ENCODE measurements at regions not wholly inside any gene's neighbourhood (a gene's known extent, or its start where the extent isn't known, plus 50 kb on each side); places are given as distances from the start of the nearest gene placed in this dataset.

DNA sequence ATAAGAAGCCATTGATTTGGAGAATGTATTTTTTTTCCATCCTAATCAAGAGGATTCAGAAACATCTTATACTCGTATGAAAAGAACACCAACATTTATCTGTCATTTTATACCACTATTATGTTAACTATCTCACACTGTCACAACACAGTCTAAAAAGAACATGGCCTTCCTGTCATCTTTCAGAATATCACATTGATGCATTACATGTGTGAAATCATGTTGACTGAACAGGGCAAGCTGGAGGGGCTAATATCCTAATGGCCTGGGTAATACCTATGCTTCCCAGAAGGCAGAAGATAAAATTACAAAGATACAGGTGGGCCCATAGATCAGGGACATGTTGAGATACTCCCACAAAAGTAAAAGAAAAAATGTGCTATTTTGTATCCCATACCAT, 611.7 kb downstream of the STIM2 start:
- ChIA-PET RAD21 (ENCODE audit: unreplicated experiment) (interaction anchor here (0.6 kb wide), 1 partner anchor 113 kb away, joined by 3 read pairs; no protein-coding TSS in a partner anchor), SMC1A (ENCODE audit: uncharacterized antibody, unreplicated experiment) (no interaction called here), POLR2A (no interaction called here), CTCF (no interaction called here)
- in situ Hi-C loops (cut with MboI) (no loop called here), intact Hi-C loops (cut with micrococcal nuclease; ENCODE audit: unreplicated experiment) (no loop called here)
- Histone ChIP-seq H3K4me3 (no peak overlapping the region), H3K4me1 (ENCODE audit: control insufficient read depth, insufficient read depth, low read length) (no peaks in the 10 kb centered on the region), H3K36me3 (ENCODE audit: control insufficient read depth in 2 of 2, insufficient read depth in 2 of 2, low read length in 1 of 2) (no peaks in the 10 kb centered on the region), H3K9ac (ENCODE audit: control insufficient read depth, insufficient read depth, low read length) (no peak overlapping the region), H3K27ac (ENCODE audit: control insufficient read depth, insufficient read depth) (no peak overlapping the region), H3K79me2 (ENCODE audit: control insufficient read depth, insufficient read depth, low read length) (no peaks in the 10 kb centered on the region), H3K27me3 (replicated peaks in 1 of 2; ENCODE audit: control insufficient read depth in 2 of 2, insufficient read depth in 2 of 2, low read length in 1 of 2) (no peaks in the 10 kb centered on the region), H3K4me2 (ENCODE audit: control insufficient read depth, insufficient read depth) (no peak overlapping the region), H4K20me1 (ENCODE audit: control insufficient read depth, insufficient read depth) (no peaks in the 10 kb centered on the region), H3K9me3 (replicated peaks; ENCODE audit: control insufficient read depth, insufficient read depth, low read length) (no peaks in the 10 kb centered on the region), H2AFZ (ENCODE audit: control insufficient read depth, low read depth, low read length) (no peak overlapping the region)
- no peak for DNase-seq (ENCODE audit: low read depth, low spot score)
- 0% methylated on average over 1 of the region's 1 CpG for WGBS (ENCODE audit: insufficient coverage, insufficient replicate concordance, low lambda C conversion rate, missing lambda C conversion rate)
- no TSS peak for BruUV-seq (replicated peaks)
- no peak for ATAC-seq
- TF ChIP-seq NFIC (IDR thresholded peaks at IDR 0.05; ENCODE audit: low read depth, low read length), result no peak
- no peak for TF ChIP-seq NFYA (IDR thresholded peaks at IDR 0.05; ENCODE audit: borderline replicate concordance, low read depth, low read length)
- no peak for TF ChIP-seq SMAD5 (IDR thresholded peaks at IDR 0.05; ENCODE audit: low read depth)
- TF ChIP-seq NR2C2 (IDR thresholded peaks at IDR 0.05; ENCODE audit: borderline replicate concordance, control insufficient read depth, insufficient read length, low read depth), result no peak
- no peak for TF ChIP-seq MEF2B (IDR thresholded peaks at IDR 0.05; ENCODE audit: partially characterized antibody, poor library complexity, severe bottlenecking)
- TF ChIP-seq RBBP5 (conservative IDR thresholded peaks at IDR 0.05), result no peak
- no peak for TF ChIP-seq ZNF207 (IDR thresholded peaks at IDR 0.05; ENCODE audit: borderline replicate concordance)
- TF ChIP-seq ASH2L (IDR thresholded peaks at IDR 0.05; ENCODE audit: borderline replicate concordance, low read depth), result no peak
- no peak for FAIRE-seq

GRCh38 chr4:27474691-27475090, 614.0 kb downstream of the STIM2 start:
- no peak overlapping the region for H3K4me3 ChIP-seq
- POLR2A ChIA-PET, result no interaction called here
- no peaks in the 10 kb centered on the region for H3K9me3 ChIP-seq (replicated peaks; ENCODE audit: control insufficient read depth, insufficient read depth, low read length)
- no peak overlapping the region for H3K4me2 ChIP-seq (ENCODE audit: control insufficient read depth, insufficient read depth)
- in situ Hi-C loops (cut with MboI), result no loop called here
- H2AFZ ChIP-seq (ENCODE audit: control insufficient read depth, low read depth, low read length), result no peak overlapping the region
- no peaks in the 10 kb centered on the region for H3K79me2 ChIP-seq (ENCODE audit: control insufficient read depth, insufficient read depth, low read length)
- WGBS (ENCODE audit: insufficient coverage, insufficient replicate concordance, low lambda C conversion rate, missing lambda C conversion rate), result 0% methylated on average over 1 of the region's 1 CpG
- ATAC-seq (no peak), DNase-seq (ENCODE audit: low read depth, low spot score) (no peak), FAIRE-seq (no peak)
- TF ChIP-seq IKZF2 (IDR thresholded peaks at IDR 0.05) (no peak), ATF7 (IDR thresholded peaks at IDR 0.05; ENCODE audit: low read depth) (no peak), RELA (IDR thresholded peaks at IDR 0.05; ENCODE audit: borderline replicate concordance, partially characterized antibody) (no peak), E2F8 (IDR thresholded peaks at IDR 0.05; ENCODE audit: low read depth, partially characterized antibody) (no peak)
- intact Hi-C loops (cut with micrococcal nuclease; ENCODE audit: unreplicated experiment), result no loop called here
- no peak overlapping the region for H3K9ac ChIP-seq (ENCODE audit: control insufficient read depth, insufficient read depth, low read length)
- no peaks in the 10 kb centered on the region for H3K27me3 ChIP-seq (replicated peaks in 1 of 2; ENCODE audit: control insufficient read depth in 2 of 2, insufficient read depth in 2 of 2, low read length in 1 of 2)
- CTCF ChIA-PET, result no interaction called here
- RAD21 ChIA-PET (ENCODE audit: unreplicated experiment), result no interaction called here
- H4K20me1 ChIP-seq (ENCODE audit: control insufficient read depth, insufficient read depth), result no peaks in the 10 kb centered on the region
- no peak overlapping the region for H3K27ac ChIP-seq (ENCODE audit: control insufficient read depth, insufficient read depth)
- H3K4me1 ChIP-seq (ENCODE audit: control insufficient read depth, insufficient read depth, low read length), result no peaks in the 10 kb centered on the region
- H3K36me3 ChIP-seq (ENCODE audit: control insufficient read depth in 2 of 2, insufficient read depth in 2 of 2, low read length in 1 of 2), result no peaks in the 10 kb centered on the region
- no TSS peak for BruUV-seq (replicated peaks)
- SMC1A ChIA-PET (ENCODE audit: uncharacterized antibody, unreplicated experiment), result no interaction called here

Data from GM12878 (cell line).